ENCODE measurements at regions not wholly inside any gene's neighbourhood (a gene's known extent, or its start where the extent isn't known, plus 50 kb on each side); places are given as distances from the start of the nearest gene placed in this dataset.

DNA sequence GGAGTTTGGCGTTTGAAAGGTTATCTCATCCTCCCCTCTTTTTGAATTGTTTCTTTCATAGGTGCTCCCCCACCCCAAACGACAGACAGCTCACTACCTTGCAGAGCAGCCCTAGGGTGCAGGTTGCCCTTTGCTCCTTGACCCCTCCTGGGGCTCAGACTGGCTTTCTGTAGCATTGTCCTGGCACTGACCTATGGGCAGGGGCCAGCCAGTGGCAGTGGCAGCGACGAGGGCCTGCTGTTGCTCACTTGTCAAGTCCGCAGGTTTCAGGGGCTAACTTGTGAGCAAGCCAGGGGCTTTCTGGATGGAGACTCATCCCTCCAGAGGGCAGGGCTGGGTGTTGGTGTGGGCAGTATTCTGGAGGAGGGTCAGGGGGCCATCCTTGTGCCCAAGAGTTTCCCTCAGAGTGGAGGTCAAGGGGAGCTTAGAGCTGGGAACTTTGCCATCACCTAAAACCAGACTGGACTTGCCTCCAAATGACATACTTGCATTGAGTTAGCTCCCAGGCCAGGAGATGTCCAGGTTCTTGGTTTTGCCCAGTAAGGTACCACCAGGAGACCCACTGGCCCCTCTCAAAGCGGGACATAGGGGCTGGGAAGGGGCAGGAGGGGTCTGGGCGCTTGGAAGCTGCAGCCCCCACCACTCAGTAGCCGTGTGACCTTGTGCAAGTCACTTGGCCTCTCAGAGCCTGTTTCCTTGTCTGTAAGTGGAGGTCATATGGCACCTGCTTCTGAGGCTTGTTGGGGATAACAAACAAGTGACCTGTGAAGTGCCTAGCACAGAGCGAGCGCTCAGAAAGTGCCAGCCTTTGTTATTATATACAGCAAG is 53.5 kb upstream of the CDKN2AIPNL start:
- no peaks in the 10 kb centered on the region for H3K27me3 Mint-ChIP-seq (ENCODE audit: low read depth)
- H3K27ac Mint-ChIP-seq = no peak overlapping the region
- peak overlapping the region; percentile 86 for H3K4me3 Mint-ChIP-seq
- ATAC-seq (no peak), DNase-seq (ENCODE audit: low spot score) (no peak)
- no peaks in the 10 kb centered on the region for H3K36me3 Mint-ChIP-seq
- H3K4me1 Mint-ChIP-seq = peaks cover 20% of the 10 kb centered on the region
- CTCF ChIA-PET = interaction anchor here (0.6 to 4.5 kb wide), 16 partner anchors 13 to 240 kb away, joined by 3 to 54 read pairs (median 4); partner anchors contain the start of genes JADE2 and UBE2B
- 0 out of 2 replicates have a peak, but pooled peaks have one; percentile 5 for TF ChIP-seq GTF2I (CRISPR knock-in tag; conservative IDR thresholded peaks at IDR 0.05)
- TF ChIP-seq NFE2L1 (CRISPR knock-in tag; IDR thresholded peaks at IDR 0.05) = no peak
- no peak for TF ChIP-seq TCF7 (CRISPR knock-in tag; IDR thresholded peaks at IDR 0.05; ENCODE audit: low read depth)
- 0 out of 2 replicates have a peak, but pooled peaks have one; percentile 1 for TF ChIP-seq TEAD1 (CRISPR knock-in tag; IDR thresholded peaks at IDR 0.05)
- no peaks in the 10 kb centered on the region for H3K9me3 Mint-ChIP-seq
- POLR2A ChIA-PET = interaction anchor here (1.5 to 3.5 kb wide), 12 partner anchors 17 to 439 kb away, joined by 3 to 55 read pairs (median 12); partner anchors contain the start of genes CDKN2AIPNL, JADE2, PCBD2 and UBE2B

DNA sequence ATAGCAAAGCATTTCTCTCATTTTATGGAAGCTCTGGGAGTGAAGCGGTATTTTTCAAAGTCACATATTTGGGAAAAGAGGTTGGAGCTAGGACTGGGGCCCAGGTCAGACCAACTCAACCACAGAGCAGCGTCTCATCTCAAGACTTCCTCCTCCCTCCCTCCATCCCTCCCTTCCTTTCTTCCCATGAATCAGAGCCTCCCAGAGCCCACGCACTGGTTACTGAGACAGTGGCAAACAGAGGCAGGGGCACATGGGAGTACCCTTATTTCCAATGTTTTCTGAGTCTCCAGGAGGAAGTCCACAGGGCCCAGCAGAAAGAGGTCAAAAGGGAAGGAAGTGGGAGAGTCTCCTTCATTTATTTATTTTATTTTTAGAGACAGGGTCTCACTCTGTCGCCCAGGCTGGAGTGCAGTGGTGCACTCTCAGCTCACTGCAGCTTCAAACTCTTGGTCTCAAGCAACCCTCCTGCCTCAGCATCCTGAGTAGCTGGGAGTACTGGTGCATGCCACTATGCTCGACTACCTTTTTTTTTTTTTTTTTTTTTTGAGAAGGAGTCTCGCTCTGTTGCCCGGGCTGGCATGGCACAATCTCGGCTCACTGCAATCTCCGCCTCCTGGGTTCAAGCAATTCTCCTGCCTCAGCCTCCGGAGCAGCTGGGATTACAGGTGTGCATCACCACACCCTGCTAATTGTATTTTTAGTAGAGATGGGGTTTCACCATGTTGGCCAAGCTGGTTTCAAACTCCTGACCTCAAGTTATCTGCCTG is 52.5 kb upstream of the CDKN2AIPNL start:
- CTCF ChIA-PET = interaction anchor here (0.6 to 3.2 kb wide), 3 partner anchors 48 to 123 kb away, joined by 4 to 54 read pairs (median 8); partner anchors contain the start of gene JADE2
- Mint-ChIP-seq H3K4me1 (peaks cover 20% of the 10 kb centered on the region), H3K27ac (no peak overlapping the region), H3K27me3 (ENCODE audit: low read depth) (no peaks in the 10 kb centered on the region), H3K36me3 (no peaks in the 10 kb centered on the region), H3K9me3 (no peaks in the 10 kb centered on the region), H3K4me3 (no peak overlapping the region)
- POLR2A ChIA-PET = interaction anchor here (2.8 kb wide), 1 partner anchor 36 kb away, joined by 32 read pairs; no protein-coding TSS in a partner anchor
- TF ChIP-seq TP53 (CRISPR knock-in tag; IDR thresholded peaks at IDR 0.05) = no peak
- no peak for TF ChIP-seq OVOL2 (CRISPR knock-in tag; IDR thresholded peaks at IDR 0.05; ENCODE audit: borderline replicate concordance)
- TF ChIP-seq IRF2 (CRISPR knock-in tag; IDR thresholded peaks at IDR 0.05; ENCODE audit: borderline replicate concordance, low read depth) = no peak
- no peak for TF ChIP-seq ZNF317 (CRISPR knock-in tag; IDR thresholded peaks at IDR 0.05; ENCODE audit: borderline replicate concordance, low read depth)
- TF ChIP-seq, protein P1, sequence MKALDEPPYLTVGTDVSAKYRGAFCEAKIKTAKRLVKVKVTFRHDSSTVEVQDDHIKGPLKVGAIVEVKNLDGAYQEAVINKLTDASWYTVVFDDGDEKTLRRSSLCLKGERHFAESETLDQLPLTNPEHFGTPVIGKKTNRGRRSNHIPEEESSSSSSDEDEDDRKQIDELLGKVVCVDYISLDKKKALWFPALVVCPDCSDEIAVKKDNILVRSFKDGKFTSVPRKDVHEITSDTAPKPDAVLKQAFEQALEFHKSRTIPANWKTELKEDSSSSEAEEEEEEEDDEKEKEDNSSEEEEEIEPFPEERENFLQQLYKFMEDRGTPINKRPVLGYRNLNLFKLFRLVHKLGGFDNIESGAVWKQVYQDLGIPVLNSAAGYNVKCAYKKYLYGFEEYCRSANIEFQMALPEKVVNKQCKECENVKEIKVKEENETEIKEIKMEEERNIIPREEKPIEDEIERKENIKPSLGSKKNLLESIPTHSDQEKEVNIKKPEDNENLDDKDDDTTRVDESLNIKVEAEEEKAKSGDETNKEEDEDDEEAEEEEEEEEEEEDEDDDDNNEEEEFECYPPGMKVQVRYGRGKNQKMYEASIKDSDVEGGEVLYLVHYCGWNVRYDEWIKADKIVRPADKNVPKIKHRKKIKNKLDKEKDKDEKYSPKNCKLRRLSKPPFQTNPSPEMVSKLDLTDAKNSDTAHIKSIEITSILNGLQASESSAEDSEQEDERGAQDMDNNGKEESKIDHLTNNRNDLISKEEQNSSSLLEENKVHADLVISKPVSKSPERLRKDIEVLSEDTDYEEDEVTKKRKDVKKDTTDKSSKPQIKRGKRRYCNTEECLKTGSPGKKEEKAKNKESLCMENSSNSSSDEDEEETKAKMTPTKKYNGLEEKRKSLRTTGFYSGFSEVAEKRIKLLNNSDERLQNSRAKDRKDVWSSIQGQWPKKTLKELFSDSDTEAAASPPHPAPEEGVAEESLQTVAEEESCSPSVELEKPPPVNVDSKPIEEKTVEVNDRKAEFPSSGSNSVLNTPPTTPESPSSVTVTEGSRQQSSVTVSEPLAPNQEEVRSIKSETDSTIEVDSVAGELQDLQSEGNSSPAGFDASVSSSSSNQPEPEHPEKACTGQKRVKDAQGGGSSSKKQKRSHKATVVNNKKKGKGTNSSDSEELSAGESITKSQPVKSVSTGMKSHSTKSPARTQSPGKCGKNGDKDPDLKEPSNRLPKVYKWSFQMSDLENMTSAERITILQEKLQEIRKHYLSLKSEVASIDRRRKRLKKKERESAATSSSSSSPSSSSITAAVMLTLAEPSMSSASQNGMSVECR (CRISPR knock-in tag; IDR thresholded peaks at IDR 0.05; ENCODE audit: borderline replicate concordance) = no peak
- no peak for TF ChIP-seq ZNF396 (CRISPR knock-in tag; IDR thresholded peaks at IDR 0.05; ENCODE audit: borderline replicate concordance)
- TF ChIP-seq FOXJ3 (CRISPR knock-in tag; IDR thresholded peaks at IDR 0.05; ENCODE audit: borderline replicate concordance) = no peak
- TF ChIP-seq, protein P2, sequence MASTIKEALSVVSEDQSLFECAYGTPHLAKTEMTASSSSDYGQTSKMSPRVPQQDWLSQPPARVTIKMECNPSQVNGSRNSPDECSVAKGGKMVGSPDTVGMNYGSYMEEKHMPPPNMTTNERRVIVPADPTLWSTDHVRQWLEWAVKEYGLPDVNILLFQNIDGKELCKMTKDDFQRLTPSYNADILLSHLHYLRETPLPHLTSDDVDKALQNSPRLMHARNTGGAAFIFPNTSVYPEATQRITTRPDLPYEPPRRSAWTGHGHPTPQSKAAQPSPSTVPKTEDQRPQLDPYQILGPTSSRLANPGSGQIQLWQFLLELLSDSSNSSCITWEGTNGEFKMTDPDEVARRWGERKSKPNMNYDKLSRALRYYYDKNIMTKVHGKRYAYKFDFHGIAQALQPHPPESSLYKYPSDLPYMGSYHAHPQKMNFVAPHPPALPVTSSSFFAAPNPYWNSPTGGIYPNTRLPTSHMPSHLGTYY (CRISPR knock-in tag; IDR thresholded peaks at IDR 0.05) = no peak
- TF ChIP-seq, protein P3, sequence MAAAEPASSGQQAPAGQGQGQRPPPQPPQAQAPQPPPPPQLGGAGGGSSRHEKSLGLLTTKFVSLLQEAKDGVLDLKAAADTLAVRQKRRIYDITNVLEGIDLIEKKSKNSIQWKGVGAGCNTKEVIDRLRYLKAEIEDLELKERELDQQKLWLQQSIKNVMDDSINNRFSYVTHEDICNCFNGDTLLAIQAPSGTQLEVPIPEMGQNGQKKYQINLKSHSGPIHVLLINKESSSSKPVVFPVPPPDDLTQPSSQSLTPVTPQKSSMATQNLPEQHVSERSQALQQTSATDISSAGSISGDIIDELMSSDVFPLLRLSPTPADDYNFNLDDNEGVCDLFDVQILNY (CRISPR knock-in tag; IDR thresholded peaks at IDR 0.05) = no peak
- TF ChIP-seq, protein P4, sequence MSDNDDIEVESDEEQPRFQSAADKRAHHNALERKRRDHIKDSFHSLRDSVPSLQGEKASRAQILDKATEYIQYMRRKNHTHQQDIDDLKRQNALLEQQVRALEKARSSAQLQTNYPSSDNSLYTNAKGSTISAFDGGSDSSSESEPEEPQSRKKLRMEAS (CRISPR knock-in tag; IDR thresholded peaks at IDR 0.05) = no peak
- no peak for DNase-seq (ENCODE audit: low spot score)
- no peak for ATAC-seq
